HCT116 (cell line): ENCODE measurements at regions not wholly inside any gene's neighbourhood (a gene's known extent, or its start where the extent isn't known, plus 50 kb on each side); places are given as distances from the start of the nearest gene placed in this dataset.

Experiments used
- ATAC-seq: fragments of 200-7000 bp; cut with Tn5 transposase; 2 replicates; pipeline ENCODE4 v1.9.1; 2020; ENCODE audit warnings: mild to moderate bottlenecking, moderate library complexity
- BruUV-seq: library from RNA; stranded (reverse); fragments of 400-500 nt; replicated peaks from 2 replicates; lab custom pipeline; 2021; lab: Mats Ljungman, UMichigan
- CTCF ChIA-PET: fragments of 300-600 bp; sonication (Branson Sonifier 250); formaldehyde crosslinking; loops from one replicate; lab custom pipeline; 2021; ENCODE audit warnings: antibody characterized with exemption; lab: Charles Lee
- POLR2A ChIA-PET: fragments of 300-600, 350-600 bp; sonication (Branson Sonifier 250); formaldehyde crosslinking; loops from one replicate; lab custom pipeline; 2021; ENCODE audit warnings: antibody characterized with exemption; lab: Charles Lee
- RAD21 ChIA-PET, 2 experiments: fragments of 300-600 bp; sonication (Branson Sonifier 250); formaldehyde crosslinking; loops; one replicate each; lab custom pipeline; 2023; ENCODE audit warnings: low total read pairs in 2 of 2; ENCODE audit not compliant: uncharacterized antibody in 2 of 2, unreplicated experiment in 2 of 2, low non-redundant PET in 1 of 2; lab: Charles Lee
- DNase-seq: peaks from one replicate; pipeline ENCODE4 v3.0.0-alpha.2; 2010; ENCODE audit warnings: low read depth, low spot score
- H2AFZ ChIP-seq: fragments of 200-600 bp; shearing (Covaris generic), sonication (generic); 2 replicates; pipeline ENCODE4 v1.6.1; 2017; ENCODE audit warnings: low read depth, mixed run types, mixed read lengths, antibody characterized with exemption, low read length; ENCODE audit not compliant: poor library complexity, severe bottlenecking
- H3K27ac ChIP-seq: 2 replicates; pipeline ENCODE4 v1.5.1; 2012; ENCODE audit warnings: low read depth, low read length
- H3K27me3 ChIP-seq: fragments of 200-600 bp; sonication (generic); 2 replicates; pipeline ENCODE4 v1.6.1; 2016; ENCODE audit warnings: mixed run types, low read length, mixed read lengths; ENCODE audit not compliant: insufficient read depth
- H3K36me3 ChIP-seq, 2 experiments: fragments of 200-500 bp in 1 of 2; fragments of 200-600 bp in 1 of 2; sonication (Bioruptor generic) in 1 of 2; sonication (generic) in 1 of 2; 2 replicates each; pipeline versions ENCODE4 v1.5.1 to v1.6.1; 2014 to 2016; ENCODE audit warnings: low read length in 2 of 2, inconsistent platforms in 1 of 2, mixed read lengths in 1 of 2, mixed run types in 1 of 2; ENCODE audit not compliant: insufficient read depth in 2 of 2, control insufficient read depth in 1 of 2
- H3K4me1 ChIP-seq, 2 experiments: fragments of 200-600 bp in 1 of 2; sonication (generic) in 1 of 2; 2 replicates each; pipeline versions ENCODE4 v1.5.1 to v1.6.1; 2012 to 2017; ENCODE audit warnings: low read length in 2 of 2, inconsistent platforms in 1 of 2, mild to moderate bottlenecking in 1 of 2, mixed read lengths in 1 of 2, mixed run types in 1 of 2, moderate library complexity in 1 of 2; ENCODE audit not compliant: insufficient read depth in 2 of 2, control insufficient read depth in 1 of 2
- H3K4me2 ChIP-seq: fragments of 200-600 bp; sonication (generic); 2 replicates; pipeline ENCODE4 v1.6.1; 2017; ENCODE audit warnings: mixed run types, low read length, mixed read lengths
- H3K4me3 ChIP-seq, 2 experiments: fragments of 200-600 bp in 1 of 2; sonication (generic) in 1 of 2; replicated peaks in 1 of 2; 2 replicates each; pipeline ENCODE4 v1.5.1; 2011 to 2016; ENCODE audit warnings: low read length in 2 of 2, control low read depth in 1 of 2, low read depth in 1 of 2, mild to moderate bottlenecking in 1 of 2, mixed read lengths in 1 of 2, mixed run types in 1 of 2
- H3K79me2 ChIP-seq: fragments of 200-600 bp; sonication (generic); 2 replicates; pipeline ENCODE4 v1.6.1; 2017; ENCODE audit warnings: mild to moderate bottlenecking, mixed run types, low read length, moderate library complexity, mixed read lengths; ENCODE audit not compliant: insufficient read depth
- H3K9ac ChIP-seq: fragments of 200-600 bp; sonication (generic); 2 replicates; pipeline ENCODE4 v1.6.1; 2016; ENCODE audit warnings: low read length, mixed read lengths
- H3K9me2 ChIP-seq: fragments of 200-600 bp; sonication (generic), shearing (Covaris generic); 2 replicates; pipeline ENCODE4 v1.6.1; 2017; ENCODE audit warnings: mixed run types, mild to moderate bottlenecking, moderate library complexity; ENCODE audit not compliant: insufficient read depth
- H3K9me3 ChIP-seq, 2 experiments: fragments of 200-500 bp in 1 of 2; fragments of 200-600 bp in 1 of 2; sonication (Bioruptor generic) in 1 of 2; sonication (generic) in 1 of 2; 2 replicates each; pipeline ENCODE4 v1.6.1; 2014 to 2017; ENCODE audit warnings: low read length in 2 of 2, mixed read lengths in 2 of 2, inconsistent platforms in 1 of 2, low read depth in 1 of 2, mild to moderate bottlenecking in 1 of 2, mixed run types in 1 of 2, moderate library complexity in 1 of 2; ENCODE audit not compliant: control insufficient read depth in 1 of 2, insufficient read depth in 1 of 2
- H4K20me1 ChIP-seq: fragments of 200-600 bp; sonication (generic), shearing (Covaris generic); 2 replicates; pipeline ENCODE4 v1.6.1; 2017; ENCODE audit warnings: mixed run types, mild to moderate bottlenecking, moderate library complexity; ENCODE audit not compliant: insufficient read depth
- CBX3 ChIP-seq: IDR thresholded peaks from 2 replicates; pipeline ENCODE4 v1.6.1; 2012; ENCODE audit warnings: low read depth
- CEBPB ChIP-seq: IDR thresholded peaks from 2 replicates; pipeline ENCODE4 v1.6.1; 2012; ENCODE audit warnings: low read depth
- EGR1 ChIP-seq: IDR thresholded peaks from 2 replicates; pipeline ENCODE4 v1.6.1; 2012; ENCODE audit warnings: low read depth
- ELF1 ChIP-seq: IDR thresholded peaks from 2 replicates; pipeline ENCODE4 v1.6.1; 2012; ENCODE audit warnings: low read depth, borderline replicate concordance
- EZH2 ChIP-seq: fragments of 200-600 bp; sonication (generic); IDR thresholded peaks from 2 replicates; pipeline ENCODE4 v1.6.1; 2017; ENCODE audit warnings: antibody characterized with exemption, mixed run types
- FOSL1 ChIP-seq: IDR thresholded peaks from 2 replicates; pipeline ENCODE4 v1.6.1; 2012; ENCODE audit warnings: low read depth
- POLR2A ChIP-seq: IDR thresholded peaks from 2 replicates; pipeline ENCODE4 v1.7.0; 2011; ENCODE audit warnings: borderline replicate concordance; ENCODE audit not compliant: insufficient read depth, insufficient read length; ENCODE audit errors: extremely low read depth
- POLR2AphosphoS5 ChIP-seq: IDR thresholded peaks from 2 replicates; pipeline ENCODE4 v1.6.1; 2011; ENCODE audit warnings: mild to moderate bottlenecking, low read depth, low read length, moderate library complexity
- RAD21 ChIP-seq: IDR thresholded peaks from 2 replicates; pipeline ENCODE4 v1.6.1; 2012; ENCODE audit warnings: low read depth, mild to moderate bottlenecking
- SIN3A ChIP-seq: IDR thresholded peaks from 2 replicates; pipeline ENCODE4 v1.6.1; 2012; ENCODE audit warnings: low read depth
- SP1 ChIP-seq: IDR thresholded peaks from 2 replicates; pipeline ENCODE4 v1.6.1; 2012; ENCODE audit warnings: low read depth
- TCF7L2 ChIP-seq: IDR thresholded peaks from 2 replicates; pipeline ENCODE4 v1.7.0; 2011; ENCODE audit warnings: borderline replicate concordance, inconsistent platforms; ENCODE audit not compliant: insufficient read depth, insufficient read length; ENCODE audit errors: extremely low read depth
- YY1 ChIP-seq: IDR thresholded peaks from 2 replicates; pipeline ENCODE4 v1.6.1; 2011; ENCODE audit warnings: low read length, low read depth, moderate library complexity, mild to moderate bottlenecking; ENCODE audit not compliant: insufficient replicate concordance; ENCODE audit errors: extremely low read depth
- ZFX ChIP-seq: fragments of 450-650 bp; IDR thresholded peaks from 2 replicates; pipeline ENCODE4 v1.6.1; 2017
- intact Hi-C: fragments of 100-400 bp; cut with micrococcal nuclease; formaldehyde crosslinking; loops from 2 replicates; pipeline ENCODE4 v1.10.0; 2022
- TF ChIP-seq, protein P1 (sequence below): IDR thresholded peaks from 2 replicates; pipeline ENCODE4 v1.6.1; 2011; ENCODE audit warnings: mild to moderate bottlenecking, low read length, moderate library complexity; ENCODE audit not compliant: insufficient replicate concordance; ENCODE audit errors: extremely low read depth
- TF ChIP-seq, protein P2 (sequence below): IDR thresholded peaks from 2 replicates; pipeline ENCODE4 v1.6.1; 2012
- TF ChIP-seq, protein P3 (sequence below): IDR thresholded peaks from 2 replicates; pipeline ENCODE4 v1.6.1; 2012; ENCODE audit warnings: low read depth
- TF ChIP-seq, protein P4 (sequence below): IDR thresholded peaks from 2 replicates; pipeline ENCODE4 v1.6.1; 2012
- TF ChIP-seq, protein P5 (sequence below), 3 experiments: fragments of 200-600 bp in 1 of 3; sonication (generic) in 1 of 3; IDR thresholded peaks in 2 of 3; conservative IDR thresholded peaks in 1 of 3; 2 replicates each; pipeline ENCODE4 v1.5.1; 2012 to 2017; ENCODE audit warnings: low read depth in 2 of 3, low read length in 2 of 3, antibody characterized with exemption in 1 of 3, borderline replicate concordance in 1 of 3, control low read depth in 1 of 3, mild to moderate bottlenecking in 1 of 3, mixed read lengths in 1 of 3, mixed run types in 1 of 3, moderate library complexity in 1 of 3; ENCODE audit not compliant: insufficient read depth in 1 of 3

DNA sequence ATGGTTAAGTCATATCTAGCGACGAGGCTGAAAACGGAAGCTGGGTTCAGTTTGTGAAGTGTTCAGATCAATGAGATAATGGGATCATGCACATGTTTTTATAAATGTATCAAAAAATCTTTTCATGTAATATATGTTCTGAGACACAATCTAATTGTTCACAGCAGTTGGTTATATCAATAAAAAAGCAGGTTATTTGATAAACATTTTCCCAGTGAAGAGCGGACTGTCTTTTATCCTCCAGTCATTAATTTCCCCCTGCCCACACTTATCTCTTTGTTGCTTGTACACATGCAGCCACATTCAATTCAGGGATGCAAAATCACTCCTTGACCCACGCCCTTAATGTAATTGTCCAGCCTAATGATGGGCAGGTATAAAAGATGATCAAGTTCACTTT, 563.1 kb downstream of the INHBA start:
- ATAC-seq, result no peak
- no peaks in the 10 kb centered on the region for H3K36me3 ChIP-seq
- no peak for DNase-seq
- H3K27me3 ChIP-seq, result no peaks in the 10 kb centered on the region
- POLR2A ChIA-PET, result no interaction called here
- CTCF ChIA-PET, result no interaction called here
- peaks cover 0 to 2% of the 10 kb centered on the region in 2 experiments; a peak in 1 of 4 replicates for H3K4me1 ChIP-seq
- no peak overlapping the region for H3K4me3 ChIP-seq
- H4K20me1 ChIP-seq, result no peaks in the 10 kb centered on the region
- TF ChIP-seq, protein P1, sequence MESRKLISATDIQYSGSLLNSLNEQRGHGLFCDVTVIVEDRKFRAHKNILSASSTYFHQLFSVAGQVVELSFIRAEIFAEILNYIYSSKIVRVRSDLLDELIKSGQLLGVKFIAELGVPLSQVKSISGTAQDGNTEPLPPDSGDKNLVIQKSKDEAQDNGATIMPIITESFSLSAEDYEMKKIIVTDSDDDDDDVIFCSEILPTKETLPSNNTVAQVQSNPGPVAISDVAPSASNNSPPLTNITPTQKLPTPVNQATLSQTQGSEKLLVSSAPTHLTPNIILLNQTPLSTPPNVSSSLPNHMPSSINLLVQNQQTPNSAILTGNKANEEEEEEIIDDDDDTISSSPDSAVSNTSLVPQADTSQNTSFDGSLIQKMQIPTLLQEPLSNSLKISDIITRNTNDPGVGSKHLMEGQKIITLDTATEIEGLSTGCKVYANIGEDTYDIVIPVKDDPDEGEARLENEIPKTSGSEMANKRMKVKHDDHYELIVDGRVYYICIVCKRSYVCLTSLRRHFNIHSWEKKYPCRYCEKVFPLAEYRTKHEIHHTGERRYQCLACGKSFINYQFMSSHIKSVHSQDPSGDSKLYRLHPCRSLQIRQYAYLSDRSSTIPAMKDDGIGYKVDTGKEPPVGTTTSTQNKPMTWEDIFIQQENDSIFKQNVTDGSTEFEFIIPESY, result no peak
- TF ChIP-seq FOSL1 (no peak), ELF1 (no peak), POLR2AphosphoS5 (no peak), RAD21 (no peak), SP1 (no peak), CBX3 (no peak), TCF7L2 (no peak), SIN3A (no peak), YY1 (no peak), EZH2 (no peak), POLR2A (no peak), EGR1 (no peak), ZFX (no peak), CEBPB (no peak)
- TF ChIP-seq, protein P2, sequence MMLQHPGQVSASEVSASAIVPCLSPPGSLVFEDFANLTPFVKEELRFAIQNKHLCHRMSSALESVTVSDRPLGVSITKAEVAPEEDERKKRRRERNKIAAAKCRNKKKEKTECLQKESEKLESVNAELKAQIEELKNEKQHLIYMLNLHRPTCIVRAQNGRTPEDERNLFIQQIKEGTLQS, result no peak
- TF ChIP-seq, protein P3, sequence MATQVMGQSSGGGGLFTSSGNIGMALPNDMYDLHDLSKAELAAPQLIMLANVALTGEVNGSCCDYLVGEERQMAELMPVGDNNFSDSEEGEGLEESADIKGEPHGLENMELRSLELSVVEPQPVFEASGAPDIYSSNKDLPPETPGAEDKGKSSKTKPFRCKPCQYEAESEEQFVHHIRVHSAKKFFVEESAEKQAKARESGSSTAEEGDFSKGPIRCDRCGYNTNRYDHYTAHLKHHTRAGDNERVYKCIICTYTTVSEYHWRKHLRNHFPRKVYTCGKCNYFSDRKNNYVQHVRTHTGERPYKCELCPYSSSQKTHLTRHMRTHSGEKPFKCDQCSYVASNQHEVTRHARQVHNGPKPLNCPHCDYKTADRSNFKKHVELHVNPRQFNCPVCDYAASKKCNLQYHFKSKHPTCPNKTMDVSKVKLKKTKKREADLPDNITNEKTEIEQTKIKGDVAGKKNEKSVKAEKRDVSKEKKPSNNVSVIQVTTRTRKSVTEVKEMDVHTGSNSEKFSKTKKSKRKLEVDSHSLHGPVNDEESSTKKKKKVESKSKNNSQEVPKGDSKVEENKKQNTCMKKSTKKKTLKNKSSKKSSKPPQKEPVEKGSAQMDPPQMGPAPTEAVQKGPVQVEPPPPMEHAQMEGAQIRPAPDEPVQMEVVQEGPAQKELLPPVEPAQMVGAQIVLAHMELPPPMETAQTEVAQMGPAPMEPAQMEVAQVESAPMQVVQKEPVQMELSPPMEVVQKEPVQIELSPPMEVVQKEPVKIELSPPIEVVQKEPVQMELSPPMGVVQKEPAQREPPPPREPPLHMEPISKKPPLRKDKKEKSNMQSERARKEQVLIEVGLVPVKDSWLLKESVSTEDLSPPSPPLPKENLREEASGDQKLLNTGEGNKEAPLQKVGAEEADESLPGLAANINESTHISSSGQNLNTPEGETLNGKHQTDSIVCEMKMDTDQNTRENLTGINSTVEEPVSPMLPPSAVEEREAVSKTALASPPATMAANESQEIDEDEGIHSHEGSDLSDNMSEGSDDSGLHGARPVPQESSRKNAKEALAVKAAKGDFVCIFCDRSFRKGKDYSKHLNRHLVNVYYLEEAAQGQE, result no peak
- TF ChIP-seq, protein P4, sequence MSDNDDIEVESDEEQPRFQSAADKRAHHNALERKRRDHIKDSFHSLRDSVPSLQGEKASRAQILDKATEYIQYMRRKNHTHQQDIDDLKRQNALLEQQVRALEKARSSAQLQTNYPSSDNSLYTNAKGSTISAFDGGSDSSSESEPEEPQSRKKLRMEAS, result no peak
- TF ChIP-seq, protein P5, sequence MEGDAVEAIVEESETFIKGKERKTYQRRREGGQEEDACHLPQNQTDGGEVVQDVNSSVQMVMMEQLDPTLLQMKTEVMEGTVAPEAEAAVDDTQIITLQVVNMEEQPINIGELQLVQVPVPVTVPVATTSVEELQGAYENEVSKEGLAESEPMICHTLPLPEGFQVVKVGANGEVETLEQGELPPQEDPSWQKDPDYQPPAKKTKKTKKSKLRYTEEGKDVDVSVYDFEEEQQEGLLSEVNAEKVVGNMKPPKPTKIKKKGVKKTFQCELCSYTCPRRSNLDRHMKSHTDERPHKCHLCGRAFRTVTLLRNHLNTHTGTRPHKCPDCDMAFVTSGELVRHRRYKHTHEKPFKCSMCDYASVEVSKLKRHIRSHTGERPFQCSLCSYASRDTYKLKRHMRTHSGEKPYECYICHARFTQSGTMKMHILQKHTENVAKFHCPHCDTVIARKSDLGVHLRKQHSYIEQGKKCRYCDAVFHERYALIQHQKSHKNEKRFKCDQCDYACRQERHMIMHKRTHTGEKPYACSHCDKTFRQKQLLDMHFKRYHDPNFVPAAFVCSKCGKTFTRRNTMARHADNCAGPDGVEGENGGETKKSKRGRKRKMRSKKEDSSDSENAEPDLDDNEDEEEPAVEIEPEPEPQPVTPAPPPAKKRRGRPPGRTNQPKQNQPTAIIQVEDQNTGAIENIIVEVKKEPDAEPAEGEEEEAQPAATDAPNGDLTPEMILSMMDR (IDR thresholded peaks at IDR 0.05 in 2 of 3, conservative IDR thresholded peaks at IDR 0.05 in 1 of 3; ENCODE audit: borderline replicate concordance in 1 of 3, insufficient read depth in 1 of 3, low read depth in 2 of 3, low read length in 2 of 3), result no peak
- no TSS peak for BruUV-seq
- H3K9ac ChIP-seq, result no peak overlapping the region
- H3K27ac ChIP-seq, result no peak overlapping the region
- RAD21 ChIA-PET, result no interaction called here
- H3K9me3 ChIP-seq, result no peaks in the 10 kb centered on the region
- no peak overlapping the region for H3K4me2 ChIP-seq
- H3K79me2 ChIP-seq, result no peaks in the 10 kb centered on the region
- intact Hi-C loops, result no loop called here
- no peak overlapping the region for H2AFZ ChIP-seq
- H3K9me2 ChIP-seq, result no peaks in the 10 kb centered on the region
